ENCODE measurements at regions not wholly inside any gene's neighbourhood (a gene's known extent, or its start where the extent isn't known, plus 50 kb on each side); places are given as distances from the start of the nearest gene placed in this dataset.

GRCh38 chr22:48210812-48211211 is 1448.4 kb downstream of the TBC1D22A start:
- peak in 1 of 4 donors; percentile 30 for DNase-seq
- H3K4me3 ChIP-seq = no peak overlapping the region
- no peak for ATAC-seq
- H3K9me3 ChIP-seq = no peaks in the 10 kb centered on the region
- H3K36me3 ChIP-seq = no peaks in the 10 kb centered on the region
- no peaks in the 10 kb centered on the region for H3K4me1 ChIP-seq
- intact Hi-C loops (cut with DNase I) = no loop called here
- H3K27me3 ChIP-seq = peaks cover 0 to 52% of the 10 kb centered on the region in 2 donors
- no peak overlapping the region for H3K27ac ChIP-seq
- TF ChIP-seq CTCF (IDR thresholded peaks at IDR 0.05) = no peak

DNA sequence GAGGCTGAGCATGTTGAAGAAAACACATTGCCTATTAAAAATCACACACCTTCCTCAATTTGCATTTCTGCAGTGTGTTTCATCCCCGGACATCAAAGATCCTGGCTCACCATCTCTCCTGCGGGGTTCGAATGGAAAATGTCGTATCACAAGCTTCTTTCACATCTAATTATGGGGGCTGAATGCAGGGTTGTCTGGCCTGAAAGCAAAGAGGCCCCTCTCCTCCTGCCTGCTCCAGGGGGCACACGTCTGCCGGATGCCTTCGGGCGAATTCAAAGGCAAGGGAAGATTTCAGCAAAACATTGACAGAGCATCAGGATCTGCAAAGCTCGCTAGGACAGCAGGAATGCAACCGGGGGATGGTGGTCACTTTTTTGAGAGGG is 1447.7 kb downstream of the TBC1D22A start:
- Histone ChIP-seq H3K4me1 (no peaks in the 10 kb centered on the region), H3K27ac (no peak overlapping the region), H3K36me3 (no peaks in the 10 kb centered on the region), H3K27me3 (peaks cover 0 to 57% of the 10 kb centered on the region in 2 donors), H3K9me3 (no peaks in the 10 kb centered on the region), H3K4me3 (no peak overlapping the region)
- intact Hi-C loops (cut with DNase I) = no loop called here
- no peak for TF ChIP-seq CTCF (IDR thresholded peaks at IDR 0.05)
- ATAC-seq (no peak), DNase-seq (peak in 1 of 4 donors; percentile 6)

GRCh38 chr22:48209473-48210197 is 1447.2 kb downstream of the TBC1D22A start:
- intact Hi-C loops (cut with DNase I) = no loop called here
- Histone ChIP-seq H3K9me3 (no peaks in the 10 kb centered on the region), H3K27ac (no peak overlapping the region), H3K27me3 (peaks cover 0 to 57% of the 10 kb centered on the region in 2 donors), H3K36me3 (no peaks in the 10 kb centered on the region), H3K4me1 (no peaks in the 10 kb centered on the region), H3K4me3 (no peak overlapping the region)
- DNase-seq = peak in 1 of 4 donors; percentile 70
- no peak for TF ChIP-seq CTCF (IDR thresholded peaks at IDR 0.05)
- ATAC-seq = no peak

DNA sequence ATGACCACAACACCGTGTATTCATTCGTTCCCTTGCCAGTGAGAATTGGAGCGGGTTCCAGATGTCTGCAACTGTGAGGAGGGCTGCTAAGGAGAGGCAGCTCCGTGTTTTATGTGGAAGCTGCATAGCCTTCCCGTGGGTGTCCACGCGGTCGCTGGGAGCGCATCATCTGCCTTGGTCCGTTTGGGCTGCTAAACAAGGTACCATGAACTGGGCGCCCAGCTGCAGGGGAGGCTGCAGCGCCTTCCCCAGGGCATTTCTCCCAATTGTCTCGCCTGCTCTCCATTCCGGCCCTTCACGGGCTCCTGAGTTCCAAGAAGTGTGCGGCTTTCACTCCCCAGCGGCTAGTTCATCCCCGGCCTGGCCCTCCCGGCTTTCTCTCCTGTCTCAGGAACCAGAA is 1446.4 kb downstream of the TBC1D22A start:
- Histone ChIP-seq H3K27me3 (peaks cover 0 to 53% of the 10 kb centered on the region in 2 donors), H3K4me3 (no peak overlapping the region), H3K36me3 (no peaks in the 10 kb centered on the region), H3K27ac (no peak overlapping the region), H3K4me1 (no peaks in the 10 kb centered on the region), H3K9me3 (no peaks in the 10 kb centered on the region)
- intact Hi-C loops (cut with DNase I) = no loop called here
- no peak for TF ChIP-seq CTCF (IDR thresholded peaks at IDR 0.05)
- DNase-seq = peak in 1 of 4 donors; percentile 53
- no peak for ATAC-seq

DNA sequence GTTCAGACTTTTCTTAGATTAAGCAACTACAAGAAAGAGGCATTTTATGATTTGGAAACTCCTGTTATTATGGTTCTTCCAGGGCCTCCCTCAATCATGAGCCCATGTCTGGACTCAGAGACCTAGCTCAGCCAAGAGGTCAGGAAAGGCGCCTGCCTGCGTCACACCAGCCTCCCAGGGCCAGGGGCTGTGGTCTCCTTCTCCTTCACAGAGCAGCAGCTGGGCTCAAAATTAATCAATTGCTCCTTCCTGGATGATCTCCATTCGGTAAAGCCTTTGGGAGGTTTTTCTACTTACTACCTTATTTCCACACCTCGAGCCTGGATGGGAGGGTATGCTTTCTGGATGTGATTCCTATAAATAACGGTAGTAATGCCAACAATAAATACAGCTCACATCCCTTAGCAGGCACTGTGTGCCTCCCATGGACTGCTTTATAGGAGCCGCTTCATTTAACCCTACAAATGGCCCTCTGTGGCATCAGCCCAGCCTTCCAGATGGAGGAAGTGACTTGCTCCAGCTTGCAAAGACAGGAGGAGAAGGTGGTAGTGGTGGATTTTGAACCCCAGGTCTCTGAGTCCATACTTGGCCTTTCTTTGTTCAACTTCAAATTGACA is 1445.6 kb downstream of the TBC1D22A start:
- TF ChIP-seq CTCF (IDR thresholded peaks at IDR 0.05) = no peak
- Histone ChIP-seq H3K27me3 (peaks cover 0 to 51% of the 10 kb centered on the region in 2 donors), H3K9me3 (no peaks in the 10 kb centered on the region), H3K4me3 (no peak overlapping the region), H3K36me3 (no peaks in the 10 kb centered on the region), H3K4me1 (no peaks in the 10 kb centered on the region), H3K27ac (no peak overlapping the region)
- DNase-seq (peak in 1 of 4 donors; percentile 38), ATAC-seq (no peak)
- intact Hi-C loops (cut with DNase I) = no loop called here

All from left lung (tissue), 4 donors.